ENCODE measurements at regions not wholly inside any gene's neighbourhood (a gene's known extent, or its start where the extent isn't known, plus 50 kb on each side); places are given as distances from the start of the nearest gene placed in this dataset.
A peak's percentile ranks its signal among the peaks of the same experiment; 100 is the strongest.

DNA sequence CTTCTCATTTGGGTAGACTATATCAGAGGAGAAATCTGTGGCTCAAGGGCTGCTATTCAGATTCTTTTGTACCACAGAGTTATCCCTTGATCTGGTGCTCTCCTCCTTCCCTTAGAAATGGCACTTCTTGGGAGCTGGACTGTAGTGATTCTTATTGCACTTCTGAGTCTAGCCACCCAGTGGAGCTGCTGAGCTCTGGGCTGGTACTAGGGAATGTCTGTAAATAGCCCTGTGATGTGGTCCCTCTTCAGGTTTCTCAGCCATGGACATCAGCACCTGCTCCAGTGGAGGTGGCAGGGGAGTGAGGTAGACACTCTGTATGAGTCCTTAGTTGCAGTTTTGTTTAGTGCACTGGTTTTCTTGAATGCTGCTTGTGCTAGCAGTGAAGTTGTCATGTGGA is 1292.6 kb downstream of the SI start:
- peaks cover 5 to 11% of the 10 kb centered on the region in 2 experiments for H3K4me1 Mint-ChIP-seq
- no peaks in the 10 kb centered on the region; a peak in 1 of 7 replicates for H3K36me3 Mint-ChIP-seq (ENCODE audit: insufficient read depth in 1 of 3, low read depth in 3 of 3)
- Histone ChIP-seq H2BK15ac (ENCODE audit: low read depth, low read length) (no peak overlapping the region), H3K23me2 (ENCODE audit: insufficient read length, low read depth, low read length, poor library complexity, severe bottlenecking) (no peaks in the 10 kb centered on the region), H3K14ac (ENCODE audit: insufficient read depth, low read length) (no peak overlapping the region), H3K4me1 (ENCODE audit: insufficient read depth, low read length) (no peaks in the 10 kb centered on the region), H4K91ac (ENCODE audit: insufficient read length, low read depth, low read length) (no peak overlapping the region), H3K56ac (ENCODE audit: insufficient read length, low read depth, low read length) (no peak overlapping the region), H4K20me1 (ENCODE audit: control insufficient read depth, insufficient read depth, insufficient read length) (no peaks in the 10 kb centered on the region), H2BK20ac (ENCODE audit: low read depth, low read length, poor library complexity, severe bottlenecking) (no peak overlapping the region), H4K8ac (replicated peaks; ENCODE audit: insufficient read length, low read depth, low read length) (no peak overlapping the region), H3K9ac (ENCODE audit: extremely low read depth, insufficient read length, low read length) (no peak overlapping the region), H3K4ac (ENCODE audit: low read depth, low read length) (no peak overlapping the region), H3K79me2 (ENCODE audit: insufficient read depth, low read length) (no peaks in the 10 kb centered on the region), H2AK5ac (ENCODE audit: insufficient read length, low read length) (no peak overlapping the region), H3K18ac (ENCODE audit: insufficient read length, low read depth, low read length) (no peak overlapping the region), H2BK12ac (ENCODE audit: insufficient read length, low read depth, low read length) (no peak overlapping the region), H3K27me3 (ENCODE audit: insufficient read depth, low read length) (no peaks in the 10 kb centered on the region), H2BK5ac (ENCODE audit: insufficient read length, low read length) (no peak overlapping the region), H3K79me1 (ENCODE audit: insufficient read depth, low read depth, low read length, poor library complexity, severe bottlenecking) (no peaks in the 10 kb centered on the region), H3K9me3 (ENCODE audit: control insufficient read depth, low read depth, low read length) (no peaks in the 10 kb centered on the region), H3T11ph (ENCODE audit: low read length) (no peak overlapping the region), H4K5ac (ENCODE audit: insufficient read length, low read depth, low read length) (no peak overlapping the region), H3K23ac (ENCODE audit: insufficient read length, low read depth, low read length) (no peak overlapping the region), H3K4me2 (ENCODE audit: insufficient read depth, insufficient read length, low read length) (no peak overlapping the region), H2AFZ (ENCODE audit: low read length) (no peak overlapping the region), H3K27ac (ENCODE audit: insufficient read length, low read depth, low read length) (no peak overlapping the region), H2BK120ac (ENCODE audit: low read depth, low read length, poor library complexity, severe bottlenecking) (no peak overlapping the region)
- TF ChIP-seq, protein P1, sequence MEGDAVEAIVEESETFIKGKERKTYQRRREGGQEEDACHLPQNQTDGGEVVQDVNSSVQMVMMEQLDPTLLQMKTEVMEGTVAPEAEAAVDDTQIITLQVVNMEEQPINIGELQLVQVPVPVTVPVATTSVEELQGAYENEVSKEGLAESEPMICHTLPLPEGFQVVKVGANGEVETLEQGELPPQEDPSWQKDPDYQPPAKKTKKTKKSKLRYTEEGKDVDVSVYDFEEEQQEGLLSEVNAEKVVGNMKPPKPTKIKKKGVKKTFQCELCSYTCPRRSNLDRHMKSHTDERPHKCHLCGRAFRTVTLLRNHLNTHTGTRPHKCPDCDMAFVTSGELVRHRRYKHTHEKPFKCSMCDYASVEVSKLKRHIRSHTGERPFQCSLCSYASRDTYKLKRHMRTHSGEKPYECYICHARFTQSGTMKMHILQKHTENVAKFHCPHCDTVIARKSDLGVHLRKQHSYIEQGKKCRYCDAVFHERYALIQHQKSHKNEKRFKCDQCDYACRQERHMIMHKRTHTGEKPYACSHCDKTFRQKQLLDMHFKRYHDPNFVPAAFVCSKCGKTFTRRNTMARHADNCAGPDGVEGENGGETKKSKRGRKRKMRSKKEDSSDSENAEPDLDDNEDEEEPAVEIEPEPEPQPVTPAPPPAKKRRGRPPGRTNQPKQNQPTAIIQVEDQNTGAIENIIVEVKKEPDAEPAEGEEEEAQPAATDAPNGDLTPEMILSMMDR (conservative IDR thresholded peaks at IDR 0.05): peak; percentile 76
- peak; percentile 67 for DNase-seq
- no peak overlapping the region for H3K27ac Mint-ChIP-seq
- H3K27me3 Mint-ChIP-seq (ENCODE audit: low read depth): no peaks in the 10 kb centered on the region; the same call in 1 of the 2 replicates
- no peaks in the 10 kb centered on the region; a peak in 1 of 5 replicates for H3K9me3 Mint-ChIP-seq
- no peak overlapping the region for H3K4me3 Mint-ChIP-seq
